ENCODE measurements at regions not wholly inside any gene's neighbourhood (a gene's known extent, or its start where the extent isn't known, plus 50 kb on each side); places are given as distances from the start of the nearest gene placed in this dataset.

- no peak for FAIRE-seq
These were observed 99.8 kb upstream of the TSPAN5 start for GRCh38 chr4:98758182-98758581.

GRCh38 chr4:98754736-98755135 lies 96.3 kb upstream of the TSPAN5 start:
- no peak for FAIRE-seq

- no peak for FAIRE-seq
These were observed 90.8 kb upstream of the TSPAN5 start for GRCh38 chr4:98749206-98749605.

- no peak for FAIRE-seq
These were observed 90.2 kb upstream of the TSPAN5 start for GRCh38 chr4:98748609-98749008.

- no peak for FAIRE-seq
These were observed 89.1 kb upstream of the TSPAN5 start for GRCh38 chr4:98747393-98748091.

GRCh38 chr4:98746936-98747335 lies 88.5 kb upstream of the TSPAN5 start:
- FAIRE-seq: no peak

- FAIRE-seq: no peak
These were observed 88.1 kb upstream of the TSPAN5 start for GRCh38 chr4:98746530-98746929.

- FAIRE-seq: no peak
These were observed 87.0 kb upstream of the TSPAN5 start for GRCh38 chr4:98745366-98745765.

GRCh38 chr4:98744372-98745150 lies 86.2 kb upstream of the TSPAN5 start:
- no peak for FAIRE-seq

GRCh38 chr4:98741952-98742351 lies 83.5 kb upstream of the TSPAN5 start:
- no peak for FAIRE-seq

GRCh38 chr4:98739751-98740150 lies 81.3 kb upstream of the TSPAN5 start:
- no peak for FAIRE-seq

GRCh38 chr4:98733601-98734000 lies 75.2 kb upstream of the TSPAN5 start:
- FAIRE-seq: no peak

GRCh38 chr4:98728871-98729270 lies 70.5 kb upstream of the TSPAN5 start:
- no peak for FAIRE-seq

- no peak for FAIRE-seq
These were observed 70.0 kb upstream of the TSPAN5 start for GRCh38 chr4:98728433-98728832.

- FAIRE-seq: peak; percentile 65
These were observed 63.6 kb upstream of the TSPAN5 start for GRCh38 chr4:98722000-98722399.

- FAIRE-seq: no peak
These were observed 62.6 kb upstream of the TSPAN5 start for GRCh38 chr4:98720871-98721480.

- FAIRE-seq: no peak
These were observed 58.4 kb upstream of the TSPAN5 start for GRCh38 chr4:98716796-98717195.

GRCh38 chr4:98712607-98713006 lies 54.2 kb upstream of the TSPAN5 start:
- FAIRE-seq: no peak

- no peak for FAIRE-seq
These were observed 53.1 kb upstream of the TSPAN5 start for GRCh38 chr4:98711526-98711925.

- FAIRE-seq: no peak
These were observed 52.4 kb upstream of the TSPAN5 start for GRCh38 chr4:98710831-98711230.
